ENCODE measurements at regions not wholly inside any gene's neighbourhood (a gene's known extent, or its start where the extent isn't known, plus 50 kb on each side); places are given as distances from the start of the nearest gene placed in this dataset.

DNA sequence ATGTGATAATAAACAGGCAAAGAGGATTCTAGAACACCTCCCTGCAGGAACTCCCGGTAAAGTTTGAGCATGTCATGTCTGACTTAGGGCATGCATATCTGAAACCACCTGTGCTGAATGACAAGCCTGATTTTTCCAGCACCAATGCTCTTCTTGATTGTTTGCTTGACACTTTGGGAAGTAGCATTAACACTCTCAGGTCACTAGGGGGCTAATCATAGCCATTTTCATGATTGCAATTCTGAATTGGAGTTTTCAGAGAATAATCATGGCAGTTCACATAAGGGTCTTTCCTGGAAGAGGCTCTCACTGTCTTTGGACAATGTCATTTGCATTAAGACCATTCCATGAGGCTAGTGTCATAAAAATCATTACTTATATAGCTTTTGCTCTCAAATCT, 234.4 kb upstream of the MTNR1B start:
- Mint-ChIP-seq H3K36me3 (ENCODE audit: low read depth) (no peaks in the 10 kb centered on the region), H3K4me3 (no peak overlapping the region), H3K27ac (no peak overlapping the region), H3K27me3 (ENCODE audit: low read depth) (no peaks in the 10 kb centered on the region), H3K9me3 (ENCODE audit: insufficient read depth) (no peaks in the 10 kb centered on the region), H3K4me1 (ENCODE audit: low read depth) (no peaks in the 10 kb centered on the region)
- POLR2A ChIA-PET, result no interaction called here
- DNase-seq (no peak), ATAC-seq (no peak)
- CTCF ChIA-PET, result no interaction called here

DNA sequence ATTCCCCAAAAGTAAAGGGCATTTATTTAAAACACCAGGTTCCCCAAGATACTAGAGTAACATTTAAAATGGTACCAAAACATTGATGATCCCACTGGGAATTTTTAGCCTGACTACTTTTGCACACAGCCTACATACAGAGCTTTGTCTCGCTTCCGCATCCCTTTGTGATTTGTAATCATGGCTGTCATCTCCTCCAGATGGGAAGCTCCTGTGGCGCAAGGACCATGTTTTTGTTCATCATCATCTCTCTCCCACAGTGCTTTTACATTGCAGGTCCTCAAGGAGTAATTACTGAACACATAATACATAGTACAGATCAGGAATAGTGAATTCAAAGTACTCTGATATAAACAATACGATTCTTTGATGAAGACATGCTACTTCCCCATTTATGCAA, 231.2 kb upstream of the MTNR1B start:
- no peak overlapping the region for H3K27ac Mint-ChIP-seq
- H3K4me1 Mint-ChIP-seq (ENCODE audit: low read depth), result no peaks in the 10 kb centered on the region
- no peaks in the 10 kb centered on the region for H3K27me3 Mint-ChIP-seq (ENCODE audit: low read depth)
- H3K36me3 Mint-ChIP-seq (ENCODE audit: low read depth), result no peaks in the 10 kb centered on the region
- H3K9me3 Mint-ChIP-seq (ENCODE audit: insufficient read depth), result no peaks in the 10 kb centered on the region
- ATAC-seq, result no peak
- ChIA-PET CTCF (no interaction called here), POLR2A (no interaction called here)
- no peak for DNase-seq
- no peak overlapping the region for H3K4me3 Mint-ChIP-seq

DNA sequence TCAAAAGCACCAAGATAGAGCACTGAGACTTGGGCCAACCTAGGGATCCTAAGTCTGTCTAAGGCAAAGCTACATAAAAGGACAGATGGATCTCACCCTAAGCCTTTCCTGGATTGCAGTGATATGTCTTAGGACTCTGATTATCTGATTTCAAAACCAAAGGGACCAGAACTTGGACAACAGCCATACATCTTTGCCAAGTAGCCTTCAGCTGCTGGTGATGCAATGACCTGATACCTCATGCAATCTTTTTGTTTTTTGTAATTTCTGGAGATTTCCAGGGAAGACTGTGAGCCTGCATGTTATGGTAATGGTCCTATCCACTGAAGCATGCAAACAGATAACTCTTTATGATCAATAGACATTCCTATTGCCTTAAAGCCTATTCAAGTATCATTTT, 230.4 kb upstream of the MTNR1B start:
- H3K9me3 Mint-ChIP-seq (ENCODE audit: insufficient read depth), result no peaks in the 10 kb centered on the region
- H3K4me3 Mint-ChIP-seq, result no peak overlapping the region
- ChIA-PET CTCF (no interaction called here), POLR2A (no interaction called here)
- no peaks in the 10 kb centered on the region for H3K4me1 Mint-ChIP-seq (ENCODE audit: low read depth)
- no peaks in the 10 kb centered on the region for H3K36me3 Mint-ChIP-seq (ENCODE audit: low read depth)
- DNase-seq (no peak), ATAC-seq (no peak)
- no peaks in the 10 kb centered on the region for H3K27me3 Mint-ChIP-seq (ENCODE audit: low read depth)
- no peak overlapping the region for H3K27ac Mint-ChIP-seq

DNA sequence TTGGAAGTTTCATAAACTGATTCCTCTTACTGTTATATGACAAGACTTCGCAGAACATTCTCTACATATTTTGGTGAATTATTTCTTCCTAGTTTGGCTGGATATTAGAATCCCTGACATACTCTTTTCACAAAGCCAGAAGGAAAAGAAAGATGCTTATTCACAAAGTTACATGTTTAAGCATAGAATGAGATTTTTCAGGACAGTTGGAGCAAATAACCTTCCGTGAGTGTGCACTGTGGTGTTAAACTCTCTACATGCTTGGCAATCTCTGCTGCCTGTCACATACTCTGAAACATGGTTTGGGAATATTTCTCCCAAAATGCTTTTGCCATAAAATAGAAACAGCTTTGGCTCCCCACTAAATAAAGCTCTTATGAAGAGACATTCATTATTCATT, 230.0 kb upstream of the MTNR1B start:
- ChIA-PET POLR2A (no interaction called here), CTCF (no interaction called here)
- H3K36me3 Mint-ChIP-seq (ENCODE audit: low read depth), result no peaks in the 10 kb centered on the region
- ATAC-seq, result no peak
- no peaks in the 10 kb centered on the region for H3K9me3 Mint-ChIP-seq (ENCODE audit: insufficient read depth)
- DNase-seq, result no peak
- H3K4me1 Mint-ChIP-seq (ENCODE audit: low read depth), result no peaks in the 10 kb centered on the region
- no peaks in the 10 kb centered on the region for H3K27me3 Mint-ChIP-seq (ENCODE audit: low read depth)
- no peak overlapping the region for H3K27ac Mint-ChIP-seq
- H3K4me3 Mint-ChIP-seq, result no peak overlapping the region

DNA sequence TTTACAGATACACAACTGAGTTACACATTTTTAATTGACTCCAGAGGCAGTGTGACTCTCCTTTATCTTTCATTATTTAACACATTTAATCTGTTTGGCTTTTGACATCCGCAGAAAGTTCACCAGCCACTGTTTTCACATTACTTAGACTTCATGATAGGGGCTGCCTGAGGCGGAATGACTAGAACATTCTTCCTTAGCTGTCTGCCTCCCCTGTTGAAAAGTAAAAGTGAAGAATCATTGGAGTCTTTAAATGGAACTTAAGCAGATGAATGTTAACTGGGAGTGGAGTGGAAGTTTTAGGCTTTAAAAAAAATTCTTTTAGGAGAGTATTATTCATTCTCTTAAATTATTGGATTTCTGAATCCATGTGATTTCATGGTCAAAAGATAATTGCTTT, 229.2 kb upstream of the MTNR1B start:
- ChIA-PET CTCF (no interaction called here), POLR2A (no interaction called here)
- Mint-ChIP-seq H3K4me1 (ENCODE audit: low read depth) (no peaks in the 10 kb centered on the region), H3K27ac (no peak overlapping the region), H3K9me3 (ENCODE audit: insufficient read depth) (no peaks in the 10 kb centered on the region), H3K27me3 (ENCODE audit: low read depth) (no peaks in the 10 kb centered on the region), H3K4me3 (no peak overlapping the region), H3K36me3 (ENCODE audit: low read depth) (no peaks in the 10 kb centered on the region)
- ATAC-seq (no peak), DNase-seq (no peak)

DNA sequence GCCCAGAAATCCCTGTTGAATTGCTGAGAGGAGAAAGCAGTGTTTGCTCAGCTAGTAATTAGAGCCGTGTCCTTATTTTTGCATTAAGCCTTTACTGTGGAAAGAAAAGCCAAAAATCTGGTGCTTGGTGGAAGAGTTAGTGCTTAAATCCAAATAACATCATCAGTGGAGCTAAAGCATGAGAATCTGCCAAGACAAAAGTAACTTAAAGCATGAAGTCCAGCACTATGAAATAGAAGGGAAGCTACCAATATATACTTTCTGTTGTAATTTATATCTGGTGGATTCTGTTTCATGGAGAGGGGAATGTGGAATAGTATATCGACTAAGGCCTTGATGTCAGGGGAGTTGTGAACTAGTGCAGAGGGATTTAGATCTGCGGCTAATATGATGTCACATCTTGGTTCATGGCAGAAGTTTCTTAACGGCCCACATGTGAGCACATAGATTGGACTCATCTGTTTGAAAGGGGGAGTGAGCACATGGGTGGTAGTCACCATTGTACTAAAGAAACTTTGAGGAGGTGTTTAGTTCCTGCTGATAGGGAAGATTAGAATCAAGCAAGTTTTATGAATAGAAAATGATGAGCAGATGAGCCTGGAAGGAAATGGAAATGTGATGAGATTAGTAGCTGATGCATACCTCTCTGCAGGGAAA, 224.4 kb upstream of the MTNR1B start:
- H3K9me3 Mint-ChIP-seq (ENCODE audit: insufficient read depth), result no peaks in the 10 kb centered on the region
- H3K4me1 Mint-ChIP-seq (ENCODE audit: low read depth), result no peaks in the 10 kb centered on the region
- H3K27ac Mint-ChIP-seq, result no peak overlapping the region
- ChIA-PET CTCF (no interaction called here), POLR2A (no interaction called here)
- ATAC-seq (no peak), DNase-seq (no peak)
- no peaks in the 10 kb centered on the region for H3K36me3 Mint-ChIP-seq (ENCODE audit: low read depth)
- H3K4me3 Mint-ChIP-seq, result no peak overlapping the region
- H3K27me3 Mint-ChIP-seq (ENCODE audit: low read depth), result no peaks in the 10 kb centered on the region

DNA sequence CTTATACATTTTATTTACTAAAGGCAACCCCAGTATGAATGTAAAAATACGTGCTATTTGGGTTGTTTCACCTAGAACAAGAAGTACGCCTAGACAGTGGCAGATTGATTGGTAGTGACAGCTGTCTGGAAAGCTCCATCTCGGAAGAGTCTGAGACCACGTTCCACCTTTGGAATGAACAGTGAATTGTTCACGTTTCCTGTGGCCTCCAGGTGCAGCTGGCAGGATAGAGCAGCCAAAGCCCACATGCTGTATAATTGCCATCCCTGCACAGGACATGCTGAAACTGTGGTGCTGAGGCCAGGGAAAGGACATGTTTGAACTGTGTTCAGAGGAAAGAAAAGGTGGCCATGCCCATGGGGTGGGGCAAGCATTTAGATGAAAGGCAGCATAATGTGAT, 218.7 kb upstream of the MTNR1B start:
- no peaks in the 10 kb centered on the region for H3K4me1 Mint-ChIP-seq (ENCODE audit: low read depth)
- no peaks in the 10 kb centered on the region for H3K27me3 Mint-ChIP-seq (ENCODE audit: low read depth)
- CTCF ChIA-PET, result no interaction called here
- no peak overlapping the region for H3K4me3 Mint-ChIP-seq
- H3K9me3 Mint-ChIP-seq (ENCODE audit: insufficient read depth), result no peaks in the 10 kb centered on the region
- no peak overlapping the region for H3K27ac Mint-ChIP-seq
- no peaks in the 10 kb centered on the region for H3K36me3 Mint-ChIP-seq (ENCODE audit: low read depth)
- POLR2A ChIA-PET, result no interaction called here
- DNase-seq (no peak), ATAC-seq (no peak)

DNA sequence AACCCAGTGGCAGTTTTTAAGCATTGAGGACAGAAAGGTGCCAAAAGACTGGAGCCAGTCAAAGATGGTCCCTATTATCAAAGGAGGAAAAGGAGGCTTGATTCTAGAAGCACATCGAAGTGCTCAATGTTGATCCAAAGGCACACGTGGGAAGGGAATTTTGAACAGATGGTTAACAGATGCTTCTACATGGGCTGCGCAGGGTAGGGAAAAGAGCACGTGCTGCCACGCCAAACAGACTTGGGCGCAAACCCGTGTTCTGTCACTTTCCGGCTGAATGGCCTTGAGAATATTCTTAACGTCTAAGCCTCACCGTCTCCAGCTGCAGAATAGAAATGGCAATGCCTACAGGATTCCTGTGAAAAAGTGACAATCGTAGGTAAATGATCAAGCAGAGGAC, 217.9 kb upstream of the MTNR1B start:
- DNase-seq (no peak), ATAC-seq (no peak)
- H3K9me3 Mint-ChIP-seq (ENCODE audit: insufficient read depth), result no peaks in the 10 kb centered on the region
- no peak overlapping the region for H3K27ac Mint-ChIP-seq
- ChIA-PET POLR2A (no interaction called here), CTCF (no interaction called here)
- H3K4me1 Mint-ChIP-seq (ENCODE audit: low read depth), result no peaks in the 10 kb centered on the region
- no peaks in the 10 kb centered on the region for H3K27me3 Mint-ChIP-seq (ENCODE audit: low read depth)
- no peaks in the 10 kb centered on the region for H3K36me3 Mint-ChIP-seq (ENCODE audit: low read depth)
- no peak overlapping the region for H3K4me3 Mint-ChIP-seq

DNA sequence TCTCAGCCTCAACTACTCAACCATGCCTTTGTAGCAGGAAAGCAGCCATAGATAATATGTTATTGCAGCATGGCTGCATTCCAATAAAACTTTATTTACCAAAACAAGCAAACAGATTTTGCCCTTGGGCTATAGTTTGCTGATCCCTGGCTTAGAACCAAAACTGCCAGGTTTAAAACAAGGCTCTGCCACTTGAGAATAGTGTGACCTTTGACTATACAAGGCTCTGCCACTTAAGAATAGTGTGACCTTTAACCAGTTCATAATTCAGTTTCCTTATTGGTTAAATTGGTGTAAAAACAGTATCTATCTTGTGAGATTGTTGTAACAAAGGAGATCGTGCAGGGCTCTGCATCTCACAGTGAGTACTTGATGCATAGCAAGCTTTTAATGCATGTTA, 217.3 kb upstream of the MTNR1B start:
- ChIA-PET CTCF (no interaction called here), POLR2A (no interaction called here)
- Mint-ChIP-seq H3K36me3 (ENCODE audit: low read depth) (no peaks in the 10 kb centered on the region), H3K27ac (no peak overlapping the region), H3K4me3 (no peak overlapping the region), H3K27me3 (ENCODE audit: low read depth) (no peaks in the 10 kb centered on the region), H3K9me3 (ENCODE audit: insufficient read depth) (no peaks in the 10 kb centered on the region), H3K4me1 (ENCODE audit: low read depth) (no peaks in the 10 kb centered on the region)
- DNase-seq (no peak), ATAC-seq (no peak)

DNA sequence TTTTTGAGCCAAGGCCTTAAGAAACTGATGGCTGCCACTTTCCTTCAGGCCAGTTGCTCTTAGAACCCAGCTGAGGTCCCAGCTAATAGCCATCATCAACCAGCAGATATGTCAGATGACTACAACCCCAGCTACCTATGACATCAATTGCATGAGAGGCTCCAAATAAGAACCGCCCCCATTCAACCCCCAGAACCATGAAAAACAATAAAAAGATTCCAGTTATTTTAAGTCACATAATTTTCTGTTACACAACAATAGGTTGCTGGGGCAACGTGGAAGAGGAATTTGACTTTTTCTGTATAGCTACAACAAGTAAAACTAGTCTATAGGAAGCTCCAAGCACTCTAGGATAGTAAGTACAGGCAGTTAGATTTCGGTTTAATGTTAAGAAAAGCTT, 216.3 kb upstream of the MTNR1B start:
- Mint-ChIP-seq H3K4me3 (no peak overlapping the region), H3K4me1 (ENCODE audit: low read depth) (no peaks in the 10 kb centered on the region), H3K27ac (no peak overlapping the region), H3K27me3 (ENCODE audit: low read depth) (no peaks in the 10 kb centered on the region), H3K9me3 (ENCODE audit: insufficient read depth) (no peaks in the 10 kb centered on the region), H3K36me3 (ENCODE audit: low read depth) (no peaks in the 10 kb centered on the region)
- ATAC-seq, result no peak
- no peak for DNase-seq
- POLR2A ChIA-PET, result interaction anchor here (0.6 kb wide), 1 partner anchor 98 kb away, joined by 3 read pairs; no protein-coding TSS in a partner anchor
- CTCF ChIA-PET, result no interaction called here

DNA sequence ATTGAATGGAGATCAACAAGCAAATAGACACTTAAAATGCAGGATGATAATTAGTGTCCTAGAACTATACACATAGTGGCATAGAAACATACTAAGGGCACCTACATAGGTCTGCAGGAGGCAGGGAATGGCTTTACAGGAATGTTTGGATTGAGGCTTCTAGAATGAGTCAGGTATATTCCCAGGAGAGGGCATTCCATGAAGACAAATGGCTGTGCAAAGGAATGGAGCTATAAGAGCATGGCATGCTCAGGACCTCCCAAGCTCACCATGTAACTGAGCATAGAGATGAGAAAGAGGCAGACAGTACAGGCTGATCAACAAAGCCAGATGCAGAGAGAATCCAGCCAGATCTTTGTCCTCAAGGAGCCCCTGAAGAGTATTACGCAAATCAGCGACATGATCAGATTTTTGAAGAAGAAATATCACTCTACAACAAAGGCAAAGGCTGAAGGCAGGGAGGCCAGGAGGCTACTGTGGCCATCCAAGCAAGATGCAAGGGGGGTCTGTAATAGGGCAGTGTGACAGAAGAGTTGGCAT, 211.1 kb upstream of the MTNR1B start:
- H3K27ac Mint-ChIP-seq, result no peak overlapping the region
- POLR2A ChIA-PET, result no interaction called here

DNA sequence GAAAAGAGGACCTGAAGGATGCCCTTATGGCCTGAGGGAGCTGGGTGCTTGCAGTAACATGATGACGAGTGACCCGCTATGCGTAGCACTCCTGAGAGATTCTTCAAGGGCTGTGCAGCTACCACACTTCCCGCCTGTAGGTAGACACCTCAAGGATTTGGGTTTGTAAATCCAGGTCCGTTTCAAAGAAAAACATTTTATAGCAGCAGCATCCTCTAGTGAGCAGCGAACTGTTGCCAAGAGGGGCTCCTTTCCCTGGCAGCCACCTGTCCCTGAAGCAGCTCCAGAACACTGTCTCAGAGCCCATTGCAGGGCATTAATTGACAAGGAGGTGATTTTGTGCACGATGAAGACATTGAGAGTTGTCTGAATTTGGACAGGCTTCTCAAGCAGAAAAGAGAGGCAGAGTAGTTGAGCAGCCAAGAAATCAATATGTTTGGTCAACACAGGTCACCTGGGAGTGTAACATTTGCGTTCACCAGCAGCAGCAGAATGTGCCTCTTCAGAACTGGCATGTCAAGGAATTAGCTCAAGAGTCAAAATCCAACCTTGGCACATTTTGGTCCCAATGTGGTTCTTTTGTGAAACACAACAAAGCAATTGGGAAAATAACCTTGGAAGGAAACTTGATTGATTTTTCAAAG, 209.8 kb upstream of the MTNR1B start:
- Mint-ChIP-seq H3K4me3 (no peak overlapping the region), H3K27me3 (ENCODE audit: low read depth) (no peaks in the 10 kb centered on the region), H3K9me3 (ENCODE audit: insufficient read depth) (no peaks in the 10 kb centered on the region), H3K4me1 (ENCODE audit: low read depth) (no peaks in the 10 kb centered on the region), H3K36me3 (ENCODE audit: low read depth) (no peaks in the 10 kb centered on the region), H3K27ac (no peak overlapping the region)
- DNase-seq (no peak), ATAC-seq (no peak)
- ChIA-PET POLR2A (no interaction called here), CTCF (no interaction called here)

More for the DNA sequence above, 211.1 kb upstream of the MTNR1B start:
- Mint-ChIP-seq H3K36me3 (ENCODE audit: low read depth) (no peaks in the 10 kb centered on the region), H3K9me3 (ENCODE audit: insufficient read depth) (no peaks in the 10 kb centered on the region), H3K4me3 (no peak overlapping the region), H3K27me3 (ENCODE audit: low read depth) (no peaks in the 10 kb centered on the region), H3K4me1 (ENCODE audit: low read depth) (no peaks in the 10 kb centered on the region)
- no peak for DNase-seq
- no peak for ATAC-seq
- CTCF ChIA-PET, result no interaction called here

DNA sequence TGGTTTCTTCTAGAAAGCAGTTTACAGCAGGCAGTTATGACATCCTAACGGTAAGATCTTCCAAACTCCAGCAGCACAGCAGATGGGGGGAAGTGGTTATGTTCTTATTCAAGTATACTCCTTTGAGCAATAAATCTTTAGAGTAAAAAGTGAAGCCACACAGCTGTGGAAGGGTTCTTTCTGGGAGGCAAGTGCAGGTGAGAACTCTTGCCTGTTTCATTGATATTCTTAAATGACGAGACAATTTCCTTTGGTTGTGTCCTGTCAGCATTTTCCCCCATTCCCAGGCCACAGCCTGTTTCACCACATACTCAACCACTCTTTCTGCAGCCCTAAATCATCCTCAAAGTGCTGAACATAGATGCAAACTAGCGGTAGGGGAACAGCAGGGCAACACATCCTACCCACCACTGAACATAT, 207.3 kb upstream of the MTNR1B start:
- Mint-ChIP-seq H3K27ac (no peak overlapping the region), H3K4me1 (ENCODE audit: low read depth) (peaks cover 4% of the 10 kb centered on the region), H3K27me3 (ENCODE audit: low read depth) (no peaks in the 10 kb centered on the region), H3K36me3 (ENCODE audit: low read depth) (no peaks in the 10 kb centered on the region), H3K9me3 (ENCODE audit: insufficient read depth) (no peaks in the 10 kb centered on the region), H3K4me3 (no peak overlapping the region)
- ChIA-PET POLR2A (no interaction called here), CTCF (no interaction called here)
- DNase-seq, result no peak
- no peak for ATAC-seq

Measured in activated CD8-positive, alpha-beta T cell treated with anti-CD3 and anti-CD28 coated beads, Interleukin-2, amount 10 ng/mL, durations not matched to agents 7 days and 5 days (primary cell).